GM23338 (cell line): ENCODE measurements at regions not wholly inside any gene's neighbourhood (a gene's known extent, or its start where the extent isn't known, plus 50 kb on each side); places are given as distances from the start of the nearest gene placed in this dataset.

Experiments used
- ATAC-seq: fragments of 200-7000 bp; cut with Tn5 transposase; 3 replicates; pipeline ENCODE4 v1.9.1; 2020
- DNase-seq: peaks from one replicate; pipeline ENCODE4 v3.0.0-alpha.2; 2015; ENCODE audit warnings: low spot score
- H2AFZ ChIP-seq: fragments of 200-600 bp; sonication (generic); 2 replicates; pipeline ENCODE4 v1.8.0; 2016; ENCODE audit warnings: antibody characterized with exemption, mild to moderate bottlenecking, moderate library complexity
- H3F3A ChIP-seq: fragments of 200-600 bp; sonication (generic); replicated peaks from 2 replicates; pipeline ENCODE4 v1.8.0; 2017; ENCODE audit warnings: antibody characterized with exemption, mixed run types, low read depth
- H3K27ac ChIP-seq: fragments of 200-600 bp; sonication (generic); 2 replicates; pipeline ENCODE4 v1.6.1; 2016; ENCODE audit warnings: low read depth
- H3K27me3 ChIP-seq: fragments of 200-600 bp; sonication (generic); 2 replicates; pipeline ENCODE4 v1.8.0; 2016; ENCODE audit warnings: mild to moderate bottlenecking, mixed run types, moderate library complexity; ENCODE audit not compliant: insufficient read depth
- H3K36me3 ChIP-seq: fragments of 200-600 bp; sonication (generic); 2 replicates; pipeline ENCODE4 v1.8.0; 2016; ENCODE audit warnings: mild to moderate bottlenecking; ENCODE audit not compliant: insufficient read depth
- H3K4me1 ChIP-seq: fragments of 200-600 bp; sonication (generic); 2 replicates; pipeline ENCODE4 v1.8.0; 2016; ENCODE audit warnings: mild to moderate bottlenecking, moderate library complexity; ENCODE audit not compliant: insufficient read depth
- H3K4me2 ChIP-seq: fragments of 200-600 bp; sonication (generic); 2 replicates; pipeline ENCODE4 v1.7.1; 2017; ENCODE audit warnings: mixed run types
- H3K4me3 ChIP-seq: fragments of 200-600 bp; sonication (generic); 2 replicates; pipeline ENCODE4 v1.6.1; 2016; ENCODE audit warnings: mixed run types
- H3K79me2 ChIP-seq: fragments of 200-600 bp; sonication (generic); replicated peaks from 2 replicates; pipeline ENCODE4 v1.8.0; 2017; ENCODE audit warnings: mild to moderate bottlenecking; ENCODE audit not compliant: insufficient read depth
- H3K9me2 ChIP-seq: fragments of 200-600 bp; sonication (generic); 2 replicates; pipeline ENCODE4 v1.8.0; 2017; ENCODE audit not compliant: insufficient read depth
- H4K20me1 ChIP-seq: fragments of 200-600 bp; sonication (generic); replicated peaks from 2 replicates; pipeline ENCODE4 v1.8.0; 2017; ENCODE audit warnings: mild to moderate bottlenecking; ENCODE audit not compliant: insufficient read depth
- H3K27ac Mint-ChIP-seq: 2 replicates; pipeline ENCODE4 v1.8.0; 2020; ENCODE audit warnings: inconsistent platforms, mild to moderate bottlenecking, moderate library complexity, mixed read lengths
- H3K27me3 Mint-ChIP-seq: 3 replicates; pipeline ENCODE4 v1.8.0; 2022; ENCODE audit warnings: low read depth, mild to moderate bottlenecking, moderate library complexity, mixed read lengths, inconsistent platforms; ENCODE audit not compliant: insufficient read depth, poor library complexity
- H3K36me3 Mint-ChIP-seq: 3 replicates; pipeline ENCODE4 v1.8.0; 2021; ENCODE audit warnings: low read depth, mild to moderate bottlenecking, inconsistent platforms, moderate library complexity, mixed read lengths
- H3K4me1 Mint-ChIP-seq: 3 replicates; pipeline ENCODE4 v1.8.0; 2020; ENCODE audit warnings: mild to moderate bottlenecking, inconsistent platforms, mixed read lengths
- H3K4me3 Mint-ChIP-seq: 3 replicates; pipeline ENCODE4 v1.8.0; 2021; ENCODE audit warnings: moderate library complexity, mild to moderate bottlenecking, inconsistent platforms, mixed read lengths
- H3K9me3 Mint-ChIP-seq: 3 replicates; pipeline ENCODE4 v1.8.0; 2020; ENCODE audit warnings: moderate library complexity, mild to moderate bottlenecking, inconsistent platforms, mixed read lengths
- CREB1 ChIP-seq: fragments of 250-450 bp; sonication (Bioruptor Pico); IDR thresholded peaks from 2 replicates; pipeline ENCODE4 v1.5.0; 2020; ENCODE audit warnings: low read depth, mild to moderate bottlenecking, moderate library complexity
- CTCF ChIP-seq, 2 experiments: fragments of 200-600 bp in 1 of 2; sonication (generic) in 1 of 2; conservative IDR thresholded peaks; 2 replicates each; pipeline versions ENCODE4 v1.5.1 to v1.6.1; 2016 to 2017; ENCODE audit warnings: antibody characterized with exemption in 2 of 2, low read depth in 2 of 2, mild to moderate bottlenecking in 2 of 2, moderate library complexity in 1 of 2
- ETS1 ChIP-seq: IDR thresholded peaks from 2 replicates; pipeline ENCODE4 v1.6.1; 2016; ENCODE audit warnings: antibody characterized with exemption
- EZH2 ChIP-seq: fragments of 200-600 bp; sonication (generic); IDR thresholded peaks from one replicate; pipeline ENCODE4 v1.8.0; 2017; ENCODE audit warnings: antibody characterized with exemption, mild to moderate bottlenecking, low read depth; ENCODE audit not compliant: unreplicated experiment
- EZH2phosphoT487 ChIP-seq: fragments of 200-600 bp; sonication (generic); IDR thresholded peaks from one replicate; pipeline ENCODE4 v1.8.1; 2018; ENCODE audit warnings: antibody characterized with exemption; ENCODE audit not compliant: unreplicated experiment
- JUNB ChIP-seq: IDR thresholded peaks from one replicate; pipeline ENCODE4 v1.6.1; 2016; ENCODE audit warnings: antibody characterized with exemption; ENCODE audit not compliant: unreplicated experiment
- NANOG ChIP-seq: IDR thresholded peaks from 2 replicates; pipeline ENCODE4 v1.6.1; 2016; ENCODE audit warnings: antibody characterized with exemption, borderline replicate concordance
- POLR2AphosphoS5 ChIP-seq: IDR thresholded peaks from 2 replicates; pipeline ENCODE4 v1.6.1; 2016; ENCODE audit warnings: antibody characterized with exemption, low read depth
- REST ChIP-seq: IDR thresholded peaks from one replicate; pipeline ENCODE4 v1.6.1; 2018; ENCODE audit warnings: antibody characterized with exemption; ENCODE audit not compliant: unreplicated experiment
- STAT1 ChIP-seq: IDR thresholded peaks from one replicate; pipeline ENCODE4 v1.6.1; 2016; ENCODE audit warnings: antibody characterized with exemption; ENCODE audit not compliant: unreplicated experiment
- ZNF114 ChIP-seq: fragments of 250-450 bp; sonication (Bioruptor Pico); IDR thresholded peaks from 2 replicates; pipeline ENCODE4 v1.5.0; 2020; ENCODE audit warnings: mild to moderate bottlenecking, moderate library complexity
- ZNF331 ChIP-seq: fragments of 250-450 bp; sonication (Bioruptor Pico); IDR thresholded peaks from 2 replicates; pipeline ENCODE4 v1.5.0; 2020; ENCODE audit warnings: low read depth, mild to moderate bottlenecking, moderate library complexity
- ZNF462 ChIP-seq: fragments of 250-450 bp; sonication (Bioruptor Pico); IDR thresholded peaks from 2 replicates; pipeline ENCODE4 v1.5.0; 2020; ENCODE audit warnings: mild to moderate bottlenecking, moderate library complexity

GRCh38 chr4:55216863-55217635 is 91.7 kb upstream of the KDR start:
- Histone ChIP-seq H3K27ac (no peak overlapping the region), H3F3A (no peaks in the 10 kb centered on the region), H3K9me2 (no peaks in the 10 kb centered on the region), H3K79me2 (no peaks in the 10 kb centered on the region), H2AFZ (peak overlapping the region; percentile 70), H3K4me3 (no peak overlapping the region), H3K4me1 (no peaks in the 10 kb centered on the region), H4K20me1 (no peaks in the 10 kb centered on the region), H3K27me3 (no peaks in the 10 kb centered on the region), H3K36me3 (no peaks in the 10 kb centered on the region), H3K4me2 (no peak overlapping the region)
- DNase-seq: no peak
- no peak overlapping the region for H3K27ac Mint-ChIP-seq
- ATAC-seq: no peak
- H3K27me3 Mint-ChIP-seq: no peaks in the 10 kb centered on the region
- TF ChIP-seq ETS1 (no peak), ZNF331 (CRISPR knock-in tag) (no peak), ZNF462 (CRISPR knock-in tag) (no peak), CREB1 (CRISPR knock-in tag) (no peak), NANOG (no peak), ZNF114 (no peak), JUNB (no peak), EZH2phosphoT487 (no peak), STAT1 (no peak), CTCF (conservative IDR thresholded peaks at IDR 0.05; ENCODE audit: low read depth in 2 of 2) (no peak), REST (no peak), POLR2AphosphoS5 (no peak), EZH2 (no peak)
- no peak overlapping the region for H3K4me3 Mint-ChIP-seq
- H3K4me1 Mint-ChIP-seq: peaks cover 14% of the 10 kb centered on the region
- H3K9me3 Mint-ChIP-seq: no peaks in the 10 kb centered on the region
- H3K36me3 Mint-ChIP-seq: no peaks in the 10 kb centered on the region
